CD14-positive monocyte (primary cell): ENCODE measurements at regions not wholly inside any gene's neighbourhood (a gene's known extent, or its start where the extent isn't known, plus 50 kb on each side); places are given as distances from the start of the nearest gene placed in this dataset.

ENCODE experiments used
- DNase-seq, 3 donors: peaks; one replicate each; pipeline ENCODE4 v3.0.0-alpha.2; 2011 to 2022
- H2AFZ ChIP-seq: 2 replicates; pipeline ENCODE4 v1.6.0; 2012; ENCODE audit warnings: mild to moderate bottlenecking, low read depth, low read length, inconsistent platforms; ENCODE audit not compliant: insufficient read depth, poor library complexity, severe bottlenecking
- H3K27ac ChIP-seq, 2 donors: 1 replicate in 1 of 2; 2 replicates in 1 of 2; pipeline ENCODE4 v1.5.1; 2012 to 2013; ENCODE audit warnings: low read length in 2 of 2, control low read depth in 1 of 2, inconsistent platforms in 1 of 2, low read depth in 1 of 2, mild to moderate bottlenecking in 1 of 2
- H3K27me3 ChIP-seq, 2 donors: one replicate each; pipeline versions ENCODE4 v1.6.0 to v1.6.1; 2011 to 2013; ENCODE audit warnings: low read length in 2 of 2; ENCODE audit not compliant: control insufficient read depth in 2 of 2, insufficient read depth in 2 of 2
- H3K36me3 ChIP-seq, 2 donors: replicated peaks in 1 of 2; 1 replicate in 1 of 2; 2 replicates in 1 of 2; pipeline versions ENCODE4 v1.5.1 to v1.6.1; 2012 to 2013; ENCODE audit warnings: low read length in 2 of 2, control low read depth in 1 of 2, inconsistent platforms in 1 of 2, mild to moderate bottlenecking in 1 of 2; ENCODE audit not compliant: insufficient read depth in 2 of 2, control insufficient read depth in 1 of 2
- H3K4me1 ChIP-seq, 2 donors: 1 replicate in 1 of 2; 2 replicates in 1 of 2; pipeline versions ENCODE4 v1.5.1 to v1.6.1; 2012 to 2013; ENCODE audit warnings: low read length in 2 of 2, control low read depth in 1 of 2, inconsistent platforms in 1 of 2, mild to moderate bottlenecking in 1 of 2, moderate library complexity in 1 of 2; ENCODE audit not compliant: insufficient read depth in 2 of 2, control insufficient read depth in 1 of 2
- H3K4me2 ChIP-seq: replicated peaks from 2 replicates; pipeline ENCODE3; 2012; ENCODE audit warnings: low read length, moderate library complexity, mild to moderate bottlenecking; ENCODE audit not compliant: poor library complexity, severe bottlenecking; ENCODE audit errors: extremely low read depth
- H3K4me3 ChIP-seq, 3 experiments: fragments of 200-600 bp in 1 of 3; sonication (generic) in 1 of 3; replicated peaks in 1 of 3; 1 replicate in 2 of 3; 2 replicates in 1 of 3; pipeline ENCODE4 v1.5.1; 2011 to 2013; ENCODE audit warnings: low read length in 3 of 3, mild to moderate bottlenecking in 3 of 3, control low read depth in 2 of 3, low read depth in 2 of 3, inconsistent platforms in 1 of 3, moderate library complexity in 1 of 3
- H3K79me2 ChIP-seq: 2 replicates; pipeline ENCODE4 v1.6.0; 2012; ENCODE audit warnings: mild to moderate bottlenecking, control low read depth, inconsistent platforms, low read length, moderate library complexity; ENCODE audit not compliant: insufficient read depth
- H3K9ac ChIP-seq: 2 replicates; pipeline ENCODE4 v1.6.0; 2017; ENCODE audit warnings: low read length, mild to moderate bottlenecking; ENCODE audit not compliant: insufficient read depth, poor library complexity, severe bottlenecking
- H3K9me3 ChIP-seq, 2 donors: replicated peaks in 1 of 2; 1 replicate in 1 of 2; 2 replicates in 1 of 2; pipeline versions ENCODE4 v1.5.1 to v1.6.1; 2012 to 2013; ENCODE audit warnings: low read length in 2 of 2, control low read depth in 1 of 2; ENCODE audit not compliant: control insufficient read depth in 1 of 2, insufficient read depth in 1 of 2
- H4K20me1 ChIP-seq: 2 replicates; pipeline ENCODE4 v1.6.0; 2012; ENCODE audit warnings: mild to moderate bottlenecking, low read length, control low read depth, moderate library complexity; ENCODE audit not compliant: insufficient read depth
- H3K27ac Mint-ChIP-seq, 7 donors: one replicate each; pipeline ENCODE4 v1.8.0; 2020; ENCODE audit warnings: mild to moderate bottlenecking in 7 of 7, mixed read lengths in 7 of 7, moderate library complexity in 6 of 7, inconsistent platforms in 2 of 7
- H3K27me3 Mint-ChIP-seq, 3 donors: one replicate each; pipeline ENCODE4 v1.8.0; 2021 to 2022; ENCODE audit warnings: low read depth in 3 of 3, mild to moderate bottlenecking in 3 of 3, mixed read lengths in 3 of 3, moderate library complexity in 3 of 3, inconsistent platforms in 1 of 3
- H3K36me3 Mint-ChIP-seq, 2 donors: one replicate each; pipeline ENCODE4 v1.8.0; 2020; ENCODE audit warnings: mixed read lengths in 2 of 2, inconsistent platforms in 1 of 2, mild to moderate bottlenecking in 1 of 2
- H3K4me1 Mint-ChIP-seq: one replicate; pipeline ENCODE4 v1.8.0; 2020; ENCODE audit warnings: mild to moderate bottlenecking, mixed read lengths
- H3K4me3 Mint-ChIP-seq, 2 donors: one replicate each; pipeline ENCODE4 v1.8.0; 2020; ENCODE audit warnings: mild to moderate bottlenecking in 2 of 2, mixed read lengths in 2 of 2, moderate library complexity in 1 of 2
- H3K9me3 Mint-ChIP-seq, 7 donors: one replicate each; pipeline ENCODE4 v1.8.0; 2020 to 2022; ENCODE audit warnings: mixed read lengths in 7 of 7, mild to moderate bottlenecking in 6 of 7, moderate library complexity in 6 of 7, inconsistent platforms in 2 of 7
- WGBS: methylation state at CpG from one replicate; pipeline ENCODE4 v1.1.5; 2013; ENCODE audit warnings: missing lambda C conversion rate; ENCODE audit not compliant: insufficient coverage; 5-methylcytosine and 5-hydroxymethylcytosine counted together
- intact Hi-C, 2 donors: fragments of 100-400 bp; cut with micrococcal nuclease; formaldehyde crosslinking; loops; one replicate each; pipeline versions ENCODE4 v1.15.0 to v1.15.1; 2023
- TF ChIP-seq, protein P1 (sequence below): fragments of 200-600 bp; IDR thresholded peaks from one replicate; pipeline ENCODE4 v1.8.0; 2022; ENCODE audit warnings: antibody characterized with exemption, mild to moderate bottlenecking

DNA sequence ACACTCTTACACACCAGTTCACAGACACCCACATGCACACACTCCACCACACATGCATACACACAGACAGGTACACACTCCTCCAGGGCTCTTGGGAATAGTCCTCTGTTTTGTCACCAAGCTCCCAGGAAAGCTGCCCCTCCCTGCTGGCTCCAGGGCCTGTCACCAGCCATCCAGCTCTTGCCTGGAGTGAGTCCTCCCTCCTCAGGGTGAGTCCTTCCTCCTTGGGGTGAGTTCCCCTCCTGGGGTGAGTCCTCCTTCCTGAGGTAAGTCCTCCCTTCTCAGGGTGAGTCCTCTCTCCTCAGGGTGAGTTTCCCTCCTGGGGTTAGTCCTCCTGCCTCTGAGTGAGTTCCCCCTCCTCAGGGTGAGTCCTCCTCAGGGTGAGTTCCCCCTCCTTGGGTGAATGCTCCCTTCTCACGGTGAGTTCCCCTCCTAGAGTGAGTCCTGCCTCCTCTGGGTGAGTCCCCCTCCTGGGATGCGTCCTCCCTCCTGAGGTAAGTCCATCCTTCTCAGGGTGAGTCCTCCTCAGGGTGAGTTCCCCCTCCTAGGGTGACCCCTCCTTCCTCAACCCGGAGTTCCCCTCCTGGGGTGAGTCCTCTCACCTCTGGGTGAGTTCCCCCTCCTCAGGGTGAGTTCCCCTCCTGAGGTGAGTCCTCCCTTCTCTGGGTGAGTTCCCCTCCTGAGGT lies 100.6 kb upstream of the FGF3 start:
- Histone ChIP-seq H3K36me3 (no peaks in the 10 kb centered on the region), H3K27me3 (peaks cover 0 to 10% of the 10 kb centered on the region in 2 donors), H3K27ac (no peak overlapping the region), H3K9ac (no peak overlapping the region), H3K79me2 (no peaks in the 10 kb centered on the region), H2AFZ (no peak overlapping the region), H3K4me1 (no peaks in the 10 kb centered on the region), H3K4me3 (no peak overlapping the region), H4K20me1 (no peaks in the 10 kb centered on the region), H3K4me2 (no peak overlapping the region), H3K9me3 (no peaks in the 10 kb centered on the region)
- H3K27ac Mint-ChIP-seq, result no peak overlapping the region
- peaks cover 2 to 12% (median 7%) of the 10 kb centered on the region in 7 donors for H3K9me3 Mint-ChIP-seq
- intact Hi-C loops, result loop anchor here in 1 of 2 donors (5.0 kb wide), 1 partner anchor 272 kb away; no protein-coding TSS in a partner anchor
- no CpG with 5 or more reads among the region's 3 CpGs for WGBS
- H3K4me1 Mint-ChIP-seq, result no peaks in the 10 kb centered on the region
- TF ChIP-seq, protein P1, sequence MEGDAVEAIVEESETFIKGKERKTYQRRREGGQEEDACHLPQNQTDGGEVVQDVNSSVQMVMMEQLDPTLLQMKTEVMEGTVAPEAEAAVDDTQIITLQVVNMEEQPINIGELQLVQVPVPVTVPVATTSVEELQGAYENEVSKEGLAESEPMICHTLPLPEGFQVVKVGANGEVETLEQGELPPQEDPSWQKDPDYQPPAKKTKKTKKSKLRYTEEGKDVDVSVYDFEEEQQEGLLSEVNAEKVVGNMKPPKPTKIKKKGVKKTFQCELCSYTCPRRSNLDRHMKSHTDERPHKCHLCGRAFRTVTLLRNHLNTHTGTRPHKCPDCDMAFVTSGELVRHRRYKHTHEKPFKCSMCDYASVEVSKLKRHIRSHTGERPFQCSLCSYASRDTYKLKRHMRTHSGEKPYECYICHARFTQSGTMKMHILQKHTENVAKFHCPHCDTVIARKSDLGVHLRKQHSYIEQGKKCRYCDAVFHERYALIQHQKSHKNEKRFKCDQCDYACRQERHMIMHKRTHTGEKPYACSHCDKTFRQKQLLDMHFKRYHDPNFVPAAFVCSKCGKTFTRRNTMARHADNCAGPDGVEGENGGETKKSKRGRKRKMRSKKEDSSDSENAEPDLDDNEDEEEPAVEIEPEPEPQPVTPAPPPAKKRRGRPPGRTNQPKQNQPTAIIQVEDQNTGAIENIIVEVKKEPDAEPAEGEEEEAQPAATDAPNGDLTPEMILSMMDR, result no peak
- no peaks in the 10 kb centered on the region for H3K36me3 Mint-ChIP-seq
- H3K4me3 Mint-ChIP-seq, result no peak overlapping the region
- peaks cover 18 to 46% (median 28%) of the 10 kb centered on the region in 3 donors for H3K27me3 Mint-ChIP-seq
- DNase-seq, result no peak

DNA sequence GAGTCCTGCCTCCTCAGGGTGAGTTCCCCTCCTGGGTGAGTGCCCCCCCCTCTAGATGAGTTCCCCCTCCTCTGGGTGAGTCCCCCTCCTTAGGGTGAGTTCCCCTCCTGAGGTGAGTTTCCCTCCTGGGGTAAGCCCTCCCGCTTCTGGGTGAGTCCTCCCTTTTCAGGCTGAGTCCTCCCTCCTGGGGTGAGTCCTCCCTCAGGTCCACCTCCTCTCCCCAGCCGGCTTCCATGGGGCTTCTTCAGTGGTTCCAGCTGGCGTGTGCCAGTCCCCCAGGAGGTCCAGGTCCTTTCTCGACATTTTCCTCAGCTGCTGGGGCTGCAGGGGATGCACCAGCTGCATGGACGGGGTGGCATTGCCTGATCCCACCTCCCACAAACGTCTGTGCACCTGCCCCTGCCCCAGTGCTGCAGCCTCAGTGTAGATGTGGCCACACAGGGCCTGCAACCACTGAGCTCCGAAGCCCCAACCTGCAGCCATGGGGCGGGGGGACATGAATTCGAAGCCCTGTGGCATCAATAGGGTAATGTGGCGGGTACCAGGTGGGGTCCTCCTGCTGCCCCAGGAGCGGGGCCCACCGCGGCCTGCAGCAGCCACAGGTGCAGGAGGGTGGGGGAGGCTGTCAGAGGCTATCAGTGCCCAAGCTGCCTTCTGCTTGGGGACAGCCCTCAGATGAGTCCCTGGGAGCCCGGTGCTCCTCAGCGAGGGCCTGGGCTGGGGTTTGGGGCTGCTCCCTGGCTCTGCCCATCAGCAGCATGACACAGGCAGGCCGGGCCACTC lies 101.3 kb upstream of the FGF3 start:
- TF ChIP-seq, protein P1, result no peak
- H3K4me1 Mint-ChIP-seq, result no peaks in the 10 kb centered on the region
- no peak for DNase-seq
- H3K4me3 Mint-ChIP-seq, result no peak overlapping the region
- no peaks in the 10 kb centered on the region for H3K36me3 ChIP-seq
- 85% methylated on average over 13 of the region's 16 CpGs for whole genome bisulfite sequencing
- H3K9me3 ChIP-seq, result no peaks in the 10 kb centered on the region
- no peak overlapping the region for H2AFZ ChIP-seq
- H3K36me3 Mint-ChIP-seq, result no peaks in the 10 kb centered on the region
- no peaks in the 10 kb centered on the region for H3K79me2 ChIP-seq
- no peaks in the 10 kb centered on the region for H3K4me1 ChIP-seq
- H3K9me3 Mint-ChIP-seq, result peaks cover 2 to 12% (median 7%) of the 10 kb centered on the region in 7 donors
- no peak overlapping the region for H3K27ac ChIP-seq
- intact Hi-C loops, result loop anchor here in 1 of 2 donors (5.0 kb wide), 1 partner anchor 272 kb away; no protein-coding TSS in a partner anchor
- no peaks in the 10 kb centered on the region for H4K20me1 ChIP-seq
- H3K4me2 ChIP-seq, result no peak overlapping the region
- no peak overlapping the region for H3K4me3 ChIP-seq
- H3K9ac ChIP-seq, result no peak overlapping the region
- peaks cover 20 to 50% (median 32%) of the 10 kb centered on the region in 3 donors for H3K27me3 Mint-ChIP-seq
- no peak overlapping the region for H3K27ac Mint-ChIP-seq
- H3K27me3 ChIP-seq, result peaks cover 3 to 15% of the 10 kb centered on the region in 2 donors
